ENCODE measurements at regions not wholly inside any gene's neighbourhood (a gene's known extent, or its start where the extent isn't known, plus 50 kb on each side); places are given as distances from the start of the nearest gene placed in this dataset.

DNA sequence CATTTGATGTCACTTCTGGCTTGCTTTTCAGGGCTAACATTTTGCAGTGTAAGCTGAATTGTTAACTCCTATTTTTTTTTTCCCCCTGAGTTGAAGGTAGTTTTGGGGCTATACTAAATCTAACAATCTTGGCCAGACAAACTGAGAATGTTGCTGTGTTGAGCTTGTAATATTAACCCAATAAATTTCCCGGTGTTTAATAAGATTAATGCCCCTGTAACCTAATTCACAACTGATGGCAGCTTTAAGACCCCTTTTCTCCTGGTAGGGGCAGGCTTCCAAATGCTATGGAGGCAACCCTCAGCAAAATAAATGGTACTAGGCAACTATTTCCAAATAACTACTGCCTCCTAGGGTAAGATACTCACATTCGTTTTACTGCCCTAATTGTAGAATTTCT lies 549.6 kb upstream of the KIF2B start:
- Mint-ChIP-seq H3K27ac (ENCODE audit: unreplicated experiment) (no peak overlapping the region), H3K36me3 (ENCODE audit: insufficient read depth, unreplicated experiment) (no peaks in the 10 kb centered on the region), H3K9me3 (ENCODE audit: unreplicated experiment) (no peaks in the 10 kb centered on the region), H3K4me1 (ENCODE audit: low read depth, unreplicated experiment) (no peaks in the 10 kb centered on the region), H3K4me3 (ENCODE audit: unreplicated experiment) (no peak overlapping the region), H3K27me3 (ENCODE audit: insufficient read depth, unreplicated experiment) (peaks cover 8% of the 10 kb centered on the region)
- H3K36me3 ChIP-seq (ENCODE audit: control insufficient read depth, insufficient read depth, low read length) = no peaks in the 10 kb centered on the region
- H3K9me3 ChIP-seq = no peaks in the 10 kb centered on the region
- ChIA-PET CTCF (no interaction called here), POLR2A (no interaction called here)
- no TSS peak for BruUV-seq (replicated peaks)
- TF ChIP-seq, protein P1, sequence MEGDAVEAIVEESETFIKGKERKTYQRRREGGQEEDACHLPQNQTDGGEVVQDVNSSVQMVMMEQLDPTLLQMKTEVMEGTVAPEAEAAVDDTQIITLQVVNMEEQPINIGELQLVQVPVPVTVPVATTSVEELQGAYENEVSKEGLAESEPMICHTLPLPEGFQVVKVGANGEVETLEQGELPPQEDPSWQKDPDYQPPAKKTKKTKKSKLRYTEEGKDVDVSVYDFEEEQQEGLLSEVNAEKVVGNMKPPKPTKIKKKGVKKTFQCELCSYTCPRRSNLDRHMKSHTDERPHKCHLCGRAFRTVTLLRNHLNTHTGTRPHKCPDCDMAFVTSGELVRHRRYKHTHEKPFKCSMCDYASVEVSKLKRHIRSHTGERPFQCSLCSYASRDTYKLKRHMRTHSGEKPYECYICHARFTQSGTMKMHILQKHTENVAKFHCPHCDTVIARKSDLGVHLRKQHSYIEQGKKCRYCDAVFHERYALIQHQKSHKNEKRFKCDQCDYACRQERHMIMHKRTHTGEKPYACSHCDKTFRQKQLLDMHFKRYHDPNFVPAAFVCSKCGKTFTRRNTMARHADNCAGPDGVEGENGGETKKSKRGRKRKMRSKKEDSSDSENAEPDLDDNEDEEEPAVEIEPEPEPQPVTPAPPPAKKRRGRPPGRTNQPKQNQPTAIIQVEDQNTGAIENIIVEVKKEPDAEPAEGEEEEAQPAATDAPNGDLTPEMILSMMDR (IDR thresholded peaks at IDR 0.05; ENCODE audit: insufficient read depth in 1 of 2, low read depth in 1 of 2, low read length in 1 of 2, severe bottlenecking in 1 of 2, unreplicated experiment in 1 of 2) = no peak
- H3K4me1 ChIP-seq = no peaks in the 10 kb centered on the region
- H3K4me3 ChIP-seq (ENCODE audit: low read depth, low read length) = no peak overlapping the region
- intact Hi-C loops (cut with micrococcal nuclease; ENCODE audit: unreplicated experiment) = loop anchor here (1.0 kb wide), 1 partner anchor 241 kb away; no protein-coding TSS in a partner anchor
- no peaks in the 10 kb centered on the region for H3K27me3 ChIP-seq (replicated peaks; ENCODE audit: control insufficient read depth, insufficient read depth, low read length)
- DNase-seq = no peak

GRCh38 chr17:53270936-53271335 lies 551.8 kb upstream of the KIF2B start:
- no TSS peak for BruUV-seq (replicated peaks)
- H3K4me3 Mint-ChIP-seq (ENCODE audit: unreplicated experiment) = no peak overlapping the region
- Histone ChIP-seq H3K36me3 (ENCODE audit: control insufficient read depth, insufficient read depth, low read length) (no peaks in the 10 kb centered on the region), H3K9me3 (0 out of 2 replicates have a peak, but pooled peaks cover 6% of the 10 kb centered on the region), H3K4me1 (no peaks in the 10 kb centered on the region), H3K27me3 (replicated peaks; ENCODE audit: control insufficient read depth, insufficient read depth, low read length) (no peaks in the 10 kb centered on the region), H3K4me3 (ENCODE audit: low read depth, low read length) (no peak overlapping the region)
- POLR2A ChIA-PET = no interaction called here
- no peaks in the 10 kb centered on the region for H3K9me3 Mint-ChIP-seq (ENCODE audit: unreplicated experiment)
- no peak overlapping the region for H3K27ac Mint-ChIP-seq (ENCODE audit: unreplicated experiment)
- no peaks in the 10 kb centered on the region for H3K36me3 Mint-ChIP-seq (ENCODE audit: insufficient read depth, unreplicated experiment)
- CTCF ChIA-PET = no interaction called here
- intact Hi-C loops (cut with micrococcal nuclease; ENCODE audit: unreplicated experiment) = no loop called here
- TF ChIP-seq, protein P1 (IDR thresholded peaks at IDR 0.05; ENCODE audit: insufficient read depth in 1 of 2, low read depth in 1 of 2, low read length in 1 of 2, severe bottlenecking in 1 of 2, unreplicated experiment in 1 of 2) = no peak
- no peaks in the 10 kb centered on the region for H3K4me1 Mint-ChIP-seq (ENCODE audit: low read depth, unreplicated experiment)
- DNase-seq = no peak
- peaks cover 6% of the 10 kb centered on the region for H3K27me3 Mint-ChIP-seq (ENCODE audit: insufficient read depth, unreplicated experiment)

- POLR2A ChIA-PET = no interaction called here
- CTCF ChIA-PET = no interaction called here
- Histone ChIP-seq H3K9me3 (0 out of 2 replicates have a peak, but pooled peaks cover 6% of the 10 kb centered on the region), H3K4me1 (no peaks in the 10 kb centered on the region), H3K27me3 (replicated peaks; ENCODE audit: control insufficient read depth, insufficient read depth, low read length) (no peaks in the 10 kb centered on the region), H3K4me3 (ENCODE audit: low read depth, low read length) (no peak overlapping the region), H3K36me3 (ENCODE audit: control insufficient read depth, insufficient read depth, low read length) (no peaks in the 10 kb centered on the region)
- Mint-ChIP-seq H3K36me3 (ENCODE audit: insufficient read depth, unreplicated experiment) (no peaks in the 10 kb centered on the region), H3K9me3 (ENCODE audit: unreplicated experiment) (no peaks in the 10 kb centered on the region), H3K4me1 (ENCODE audit: low read depth, unreplicated experiment) (no peaks in the 10 kb centered on the region), H3K4me3 (ENCODE audit: unreplicated experiment) (no peak overlapping the region), H3K27me3 (ENCODE audit: insufficient read depth, unreplicated experiment) (peaks cover 3% of the 10 kb centered on the region), H3K27ac (ENCODE audit: unreplicated experiment) (no peak overlapping the region)
- BruUV-seq (replicated peaks) = no TSS peak
- no peak for DNase-seq
- TF ChIP-seq, protein P1 (IDR thresholded peaks at IDR 0.05; ENCODE audit: insufficient read depth in 1 of 2, low read depth in 1 of 2, low read length in 1 of 2, severe bottlenecking in 1 of 2, unreplicated experiment in 1 of 2) = no peak
- intact Hi-C loops (cut with micrococcal nuclease; ENCODE audit: unreplicated experiment) = no loop called here
These were observed 558.0 kb upstream of the KIF2B start for GRCh38 chr17:53264730-53265129.

Measured in Caco-2 (cell line).